DND-41 (cell line): ENCODE measurements at regions not wholly inside any gene's neighbourhood (a gene's known extent, or its start where the extent isn't known, plus 50 kb on each side); places are given as distances from the start of the nearest gene placed in this dataset.

Source experiments
- ATAC-seq: fragments of 200-7000 bp; cut with Tn5 transposase; 3 replicates; pipeline ENCODE4 v1.9.1; 2021; ENCODE audit warnings: low read depth; ENCODE audit not compliant: insufficient read depth
- DNase-seq: peaks from one replicate; pipeline ENCODE4 v3.0.0-alpha.2; 2020
- H2AFZ ChIP-seq: 2 replicates; pipeline ENCODE4 v1.6.0; 2012; ENCODE audit warnings: low read depth, low read length
- H3K27ac ChIP-seq: 2 replicates; pipeline ENCODE4 v1.5.1; 2012; ENCODE audit warnings: low read length, inconsistent platforms
- H3K27me3 ChIP-seq: fragments of 200-600 bp; sonication (generic); 2 replicates; pipeline ENCODE4 v1.6.0; 2012; ENCODE audit warnings: low read length, mild to moderate bottlenecking, inconsistent platforms; ENCODE audit not compliant: insufficient read depth, poor library complexity
- H3K36me3 ChIP-seq: 2 replicates; pipeline ENCODE4 v1.5.1; 2012; ENCODE audit warnings: low read length, inconsistent platforms; ENCODE audit not compliant: insufficient read depth
- H3K4me1 ChIP-seq: 2 replicates; pipeline ENCODE4 v1.5.1; 2012; ENCODE audit warnings: mild to moderate bottlenecking, low read length; ENCODE audit not compliant: insufficient read depth
- H3K4me2 ChIP-seq: 2 replicates; pipeline ENCODE4 v1.6.0; 2012; ENCODE audit warnings: mild to moderate bottlenecking, moderate library complexity, low read length, inconsistent platforms; ENCODE audit not compliant: insufficient read depth
- H3K4me3 ChIP-seq, 2 experiments: fragments of 200-600 bp in 1 of 2; shearing (Covaris generic) in 1 of 2; 2 replicates each; pipeline ENCODE4 v1.5.1; 2012 to 2016; ENCODE audit warnings: inconsistent platforms in 2 of 2, low read length in 2 of 2, mild to moderate bottlenecking in 2 of 2, low read depth in 1 of 2, moderate library complexity in 1 of 2
- H3K79me2 ChIP-seq: 2 replicates; pipeline ENCODE4 v1.6.0; 2012; ENCODE audit warnings: low read length, inconsistent platforms; ENCODE audit not compliant: insufficient read depth
- H3K9ac ChIP-seq: 2 replicates; pipeline ENCODE4 v1.6.0; 2012; ENCODE audit warnings: low read depth, mild to moderate bottlenecking, inconsistent platforms, low read length, moderate library complexity
- H3K9me3 ChIP-seq: 2 replicates; pipeline ENCODE4 v1.5.1; 2012; ENCODE audit warnings: low read length, moderate library complexity, mild to moderate bottlenecking, inconsistent platforms; ENCODE audit not compliant: insufficient read depth, severe bottlenecking
- H4K20me1 ChIP-seq: 2 replicates; pipeline ENCODE4 v1.6.0; 2012; ENCODE audit warnings: low read length; ENCODE audit not compliant: insufficient read depth
- EZH2 ChIP-seq: IDR thresholded peaks from 3 replicates; pipeline ENCODE4 v1.6.1; 2012; ENCODE audit warnings: borderline replicate concordance, low read depth, mild to moderate bottlenecking, moderate library complexity, low read length, inconsistent platforms; ENCODE audit not compliant: severe bottlenecking
- TF ChIP-seq, protein P1 (sequence below): IDR thresholded peaks from 2 replicates; pipeline ENCODE4 v1.5.1; 2012; ENCODE audit warnings: borderline replicate concordance, low read length, moderate library complexity, mild to moderate bottlenecking; ENCODE audit not compliant: poor library complexity, severe bottlenecking; ENCODE audit errors: extremely low read depth

DNA sequence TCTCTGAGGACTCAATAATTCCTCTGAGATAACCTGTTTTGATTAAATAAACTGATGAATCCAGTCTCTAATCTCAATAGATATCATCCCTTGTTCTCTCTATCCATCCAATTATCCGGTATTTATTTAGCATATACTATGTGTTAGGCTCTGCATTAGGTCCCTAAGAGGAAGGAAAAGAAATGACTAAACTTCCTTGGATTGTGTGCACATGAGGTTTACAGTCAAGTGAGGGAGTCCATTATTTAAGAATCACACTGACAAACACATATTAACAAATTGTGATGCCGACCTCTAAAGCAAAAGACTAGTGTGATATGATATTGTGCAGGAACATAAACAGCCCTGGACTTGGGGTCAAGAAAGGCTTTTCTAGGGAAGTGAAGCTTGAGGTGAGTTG lies 140.8 kb downstream of the HMHB1 start:
- Histone ChIP-seq H3K27ac (no peak overlapping the region), H3K27me3 (no peaks in the 10 kb centered on the region), H3K9me3 (peaks cover under 1% of the 10 kb centered on the region), H3K36me3 (no peaks in the 10 kb centered on the region), H3K4me3 (no peak overlapping the region), H3K4me1 (no peaks in the 10 kb centered on the region), H4K20me1 (no peaks in the 10 kb centered on the region), H2AFZ (no peak overlapping the region), H3K79me2 (no peaks in the 10 kb centered on the region), H3K4me2 (no peak overlapping the region), H3K9ac (no peak overlapping the region)
- no peak for TF ChIP-seq EZH2
- TF ChIP-seq, protein P1, sequence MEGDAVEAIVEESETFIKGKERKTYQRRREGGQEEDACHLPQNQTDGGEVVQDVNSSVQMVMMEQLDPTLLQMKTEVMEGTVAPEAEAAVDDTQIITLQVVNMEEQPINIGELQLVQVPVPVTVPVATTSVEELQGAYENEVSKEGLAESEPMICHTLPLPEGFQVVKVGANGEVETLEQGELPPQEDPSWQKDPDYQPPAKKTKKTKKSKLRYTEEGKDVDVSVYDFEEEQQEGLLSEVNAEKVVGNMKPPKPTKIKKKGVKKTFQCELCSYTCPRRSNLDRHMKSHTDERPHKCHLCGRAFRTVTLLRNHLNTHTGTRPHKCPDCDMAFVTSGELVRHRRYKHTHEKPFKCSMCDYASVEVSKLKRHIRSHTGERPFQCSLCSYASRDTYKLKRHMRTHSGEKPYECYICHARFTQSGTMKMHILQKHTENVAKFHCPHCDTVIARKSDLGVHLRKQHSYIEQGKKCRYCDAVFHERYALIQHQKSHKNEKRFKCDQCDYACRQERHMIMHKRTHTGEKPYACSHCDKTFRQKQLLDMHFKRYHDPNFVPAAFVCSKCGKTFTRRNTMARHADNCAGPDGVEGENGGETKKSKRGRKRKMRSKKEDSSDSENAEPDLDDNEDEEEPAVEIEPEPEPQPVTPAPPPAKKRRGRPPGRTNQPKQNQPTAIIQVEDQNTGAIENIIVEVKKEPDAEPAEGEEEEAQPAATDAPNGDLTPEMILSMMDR, result no peak
- DNase-seq (no peak), ATAC-seq (no peak)

DNA sequence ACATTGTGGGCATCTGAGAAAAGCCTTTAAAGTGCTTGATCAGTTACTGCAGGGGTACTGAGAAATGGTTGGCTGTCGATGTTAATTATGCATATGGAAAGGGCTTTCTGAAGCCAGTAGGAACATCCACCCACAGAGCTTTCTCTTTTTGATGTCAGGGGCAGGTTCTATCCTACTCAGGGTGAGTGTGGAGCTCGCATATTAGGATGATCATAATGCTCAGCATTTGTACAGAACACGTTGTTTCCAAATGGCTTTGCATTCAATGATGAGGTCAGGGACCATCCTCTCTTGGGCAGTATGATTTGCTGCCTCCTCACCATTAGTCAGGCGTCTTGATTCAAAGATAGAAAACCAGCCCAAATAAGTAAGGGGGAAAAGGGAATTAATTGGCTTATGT lies 141.9 kb downstream of the HMHB1 start:
- H4K20me1 ChIP-seq, result no peaks in the 10 kb centered on the region
- ATAC-seq (no peak), DNase-seq (no peak)
- H3K4me3 ChIP-seq, result no peak overlapping the region
- H3K36me3 ChIP-seq, result no peaks in the 10 kb centered on the region
- H3K9ac ChIP-seq, result no peak overlapping the region
- no peaks in the 10 kb centered on the region for H3K9me3 ChIP-seq
- no peaks in the 10 kb centered on the region for H3K27me3 ChIP-seq
- H2AFZ ChIP-seq, result no peak overlapping the region
- no peaks in the 10 kb centered on the region for H3K79me2 ChIP-seq
- no peak overlapping the region for H3K4me2 ChIP-seq
- H3K27ac ChIP-seq, result no peak overlapping the region
- H3K4me1 ChIP-seq, result no peaks in the 10 kb centered on the region
- TF ChIP-seq, protein P1, result no peak
- TF ChIP-seq EZH2, result no peak

DNA sequence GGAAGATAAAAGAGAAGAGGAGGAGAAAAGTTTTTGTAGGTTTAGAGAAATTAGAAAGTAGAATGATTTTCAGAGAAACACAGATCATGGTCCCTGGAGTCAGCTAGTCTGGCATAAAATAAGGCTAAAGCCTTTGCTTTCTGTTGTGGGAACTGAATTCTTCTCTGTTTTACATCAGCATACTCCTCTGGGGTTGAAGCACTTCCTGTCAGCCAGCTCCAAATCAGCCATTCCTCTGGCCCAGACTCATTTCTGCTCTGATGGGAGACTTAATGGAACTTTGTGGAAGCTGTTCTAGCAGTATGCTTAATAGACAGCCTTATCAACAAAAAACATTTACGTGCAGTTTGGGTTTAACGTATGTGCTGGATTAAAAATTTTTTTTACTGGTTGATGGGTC lies 143.2 kb downstream of the HMHB1 start:
- Histone ChIP-seq H3K36me3 (no peaks in the 10 kb centered on the region), H3K27me3 (peaks cover 3% of the 10 kb centered on the region), H3K27ac (no peak overlapping the region), H3K9ac (no peak overlapping the region), H3K79me2 (no peaks in the 10 kb centered on the region), H2AFZ (no peak overlapping the region), H3K4me1 (no peaks in the 10 kb centered on the region), H3K4me2 (no peak overlapping the region), H4K20me1 (no peaks in the 10 kb centered on the region), H3K9me3 (no peaks in the 10 kb centered on the region), H3K4me3 (no peak overlapping the region)
- ATAC-seq, result peak; percentile 44; the same call in 1 of the 3 replicates
- no peak for DNase-seq
- no peak for TF ChIP-seq EZH2
- TF ChIP-seq, protein P1, result no peak

DNA sequence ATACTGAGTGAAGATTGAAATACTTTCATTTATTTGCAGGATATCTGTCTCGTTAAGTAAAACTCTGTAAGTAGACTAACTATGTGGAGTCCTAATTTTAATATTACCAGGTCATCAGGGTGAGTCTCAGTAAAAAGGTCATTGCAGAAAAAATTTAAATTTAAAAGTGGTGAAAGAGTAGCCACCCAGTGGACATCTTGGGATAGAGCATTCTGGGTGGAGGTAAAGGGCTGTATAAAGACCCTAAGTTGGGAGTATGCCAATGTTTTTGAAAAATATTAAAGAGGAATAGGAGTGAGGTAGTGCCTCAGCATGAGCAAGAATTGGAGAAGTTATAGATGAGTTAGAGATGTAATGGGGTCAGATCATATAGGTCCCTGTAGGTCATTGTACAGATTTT lies 145.5 kb downstream of the HMHB1 start:
- TF ChIP-seq, protein P1, result peak; percentile 29
- TF ChIP-seq EZH2, result no peak
- no peaks in the 10 kb centered on the region for H3K79me2 ChIP-seq
- ATAC-seq (no peak), DNase-seq (no peak)
- no peak overlapping the region for H3K9ac ChIP-seq
- peaks cover 3% of the 10 kb centered on the region for H3K27me3 ChIP-seq
- H3K36me3 ChIP-seq, result no peaks in the 10 kb centered on the region
- H3K27ac ChIP-seq, result no peak overlapping the region
- H2AFZ ChIP-seq, result no peak overlapping the region
- no peaks in the 10 kb centered on the region for H3K4me1 ChIP-seq
- no peaks in the 10 kb centered on the region for H4K20me1 ChIP-seq
- H3K4me3 ChIP-seq, result no peak overlapping the region
- no peak overlapping the region for H3K4me2 ChIP-seq
- H3K9me3 ChIP-seq, result no peaks in the 10 kb centered on the region
